Osteoblast (primary cell): ENCODE measurements at regions not wholly inside any gene's neighbourhood (a gene's known extent, or its start where the extent isn't known, plus 50 kb on each side); places are given as distances from the start of the nearest gene placed in this dataset.

Source experiments
- DNase-seq: peaks from one replicate; pipeline ENCODE4 v3.0.0; 2011; ENCODE audit warnings: low spot score, mixed read lengths; ENCODE audit not compliant: insufficient read length; ENCODE audit errors: missing footprints
- H2AFZ ChIP-seq: 2 replicates; pipeline ENCODE4 v1.6.0; 2011; ENCODE audit warnings: mild to moderate bottlenecking, low read length
- H3K27ac ChIP-seq: 2 replicates; pipeline ENCODE4 v1.5.1; 2011; ENCODE audit warnings: mild to moderate bottlenecking, low read depth, low read length, moderate library complexity
- H3K27me3 ChIP-seq: 2 replicates; pipeline ENCODE4 v1.6.0; 2012; ENCODE audit warnings: mild to moderate bottlenecking, control low read depth, inconsistent platforms, low read length, moderate library complexity; ENCODE audit not compliant: insufficient read depth
- H3K36me3 ChIP-seq: 2 replicates; pipeline ENCODE4 v1.5.1; 2011; ENCODE audit warnings: mild to moderate bottlenecking, low read length, control low read depth, moderate library complexity; ENCODE audit not compliant: insufficient read depth
- H3K4me1 ChIP-seq: 2 replicates; pipeline ENCODE4 v1.5.1; 2011; ENCODE audit warnings: mild to moderate bottlenecking, low read length, control low read depth, moderate library complexity; ENCODE audit not compliant: insufficient read depth
- H3K4me2 ChIP-seq: 2 replicates; pipeline ENCODE4 v1.6.0; 2011; ENCODE audit warnings: mild to moderate bottlenecking, low read length; ENCODE audit not compliant: insufficient read depth
- H3K4me3 ChIP-seq: fragments of 200-600 bp; sonication (generic); 3 replicates; pipeline ENCODE4 v1.5.1; 2012; ENCODE audit warnings: mild to moderate bottlenecking, low read length, inconsistent platforms; ENCODE audit not compliant: insufficient read depth
- H3K79me2 ChIP-seq: 2 replicates; pipeline ENCODE4 v1.6.0; 2012; ENCODE audit warnings: mild to moderate bottlenecking, low read length, control low read depth, inconsistent platforms; ENCODE audit not compliant: insufficient read depth
- H3K9me3 ChIP-seq: 2 replicates; pipeline ENCODE4 v1.5.1; 2011; ENCODE audit warnings: low read depth, low read length, control low read depth
- H4K20me1 ChIP-seq: 2 replicates; pipeline ENCODE4 v1.6.0; 2012; ENCODE audit warnings: mild to moderate bottlenecking, low read length, control low read depth; ENCODE audit not compliant: insufficient read depth
- TF ChIP-seq, protein P1 (sequence below): IDR thresholded peaks from 2 replicates; pipeline ENCODE4 v1.5.1; 2011; ENCODE audit warnings: mild to moderate bottlenecking, low read depth, low read length, moderate library complexity; ENCODE audit errors: extremely low read depth

GRCh38 chr10:16363741-16364140 lies 73.1 kb upstream of the PTER start:
- H3K79me2 ChIP-seq, result no peaks in the 10 kb centered on the region
- H3K9me3 ChIP-seq, result peaks cover 2% of the 10 kb centered on the region
- H3K4me2 ChIP-seq, result no peak overlapping the region
- H3K27ac ChIP-seq, result no peak overlapping the region
- no peak for DNase-seq
- no peaks in the 10 kb centered on the region for H3K4me1 ChIP-seq
- H3K4me3 ChIP-seq, result no peak overlapping the region
- H3K36me3 ChIP-seq, result no peaks in the 10 kb centered on the region
- H4K20me1 ChIP-seq, result no peaks in the 10 kb centered on the region
- H2AFZ ChIP-seq, result no peak overlapping the region
- no peaks in the 10 kb centered on the region for H3K27me3 ChIP-seq
- TF ChIP-seq, protein P1, sequence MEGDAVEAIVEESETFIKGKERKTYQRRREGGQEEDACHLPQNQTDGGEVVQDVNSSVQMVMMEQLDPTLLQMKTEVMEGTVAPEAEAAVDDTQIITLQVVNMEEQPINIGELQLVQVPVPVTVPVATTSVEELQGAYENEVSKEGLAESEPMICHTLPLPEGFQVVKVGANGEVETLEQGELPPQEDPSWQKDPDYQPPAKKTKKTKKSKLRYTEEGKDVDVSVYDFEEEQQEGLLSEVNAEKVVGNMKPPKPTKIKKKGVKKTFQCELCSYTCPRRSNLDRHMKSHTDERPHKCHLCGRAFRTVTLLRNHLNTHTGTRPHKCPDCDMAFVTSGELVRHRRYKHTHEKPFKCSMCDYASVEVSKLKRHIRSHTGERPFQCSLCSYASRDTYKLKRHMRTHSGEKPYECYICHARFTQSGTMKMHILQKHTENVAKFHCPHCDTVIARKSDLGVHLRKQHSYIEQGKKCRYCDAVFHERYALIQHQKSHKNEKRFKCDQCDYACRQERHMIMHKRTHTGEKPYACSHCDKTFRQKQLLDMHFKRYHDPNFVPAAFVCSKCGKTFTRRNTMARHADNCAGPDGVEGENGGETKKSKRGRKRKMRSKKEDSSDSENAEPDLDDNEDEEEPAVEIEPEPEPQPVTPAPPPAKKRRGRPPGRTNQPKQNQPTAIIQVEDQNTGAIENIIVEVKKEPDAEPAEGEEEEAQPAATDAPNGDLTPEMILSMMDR, result no peak

- Histone ChIP-seq H3K4me3 (no peak overlapping the region), H3K36me3 (no peaks in the 10 kb centered on the region), H3K27me3 (no peaks in the 10 kb centered on the region), H3K4me2 (no peak overlapping the region), H4K20me1 (no peaks in the 10 kb centered on the region), H3K9me3 (peaks cover 2% of the 10 kb centered on the region), H2AFZ (no peak overlapping the region), H3K4me1 (no peaks in the 10 kb centered on the region), H3K79me2 (no peaks in the 10 kb centered on the region), H3K27ac (no peak overlapping the region)
- DNase-seq, result peak; percentile 4
- TF ChIP-seq, protein P1, result no peak
These were observed 69.1 kb upstream of the PTER start for GRCh38 chr10:16367621-16368292.

GRCh38 chr10:16381083-16381482 lies 55.7 kb upstream of the PTER start:
- no peaks in the 10 kb centered on the region for H3K79me2 ChIP-seq
- no peak for DNase-seq
- TF ChIP-seq, protein P1, result no peak
- no peak overlapping the region for H3K4me3 ChIP-seq
- H2AFZ ChIP-seq, result no peak overlapping the region
- no peaks in the 10 kb centered on the region for H3K4me1 ChIP-seq
- H3K27ac ChIP-seq, result no peak overlapping the region
- H3K27me3 ChIP-seq, result no peaks in the 10 kb centered on the region
- H3K9me3 ChIP-seq, result no peaks in the 10 kb centered on the region
- H4K20me1 ChIP-seq, result no peaks in the 10 kb centered on the region
- H3K36me3 ChIP-seq, result no peaks in the 10 kb centered on the region
- H3K4me2 ChIP-seq, result no peak overlapping the region

DNA sequence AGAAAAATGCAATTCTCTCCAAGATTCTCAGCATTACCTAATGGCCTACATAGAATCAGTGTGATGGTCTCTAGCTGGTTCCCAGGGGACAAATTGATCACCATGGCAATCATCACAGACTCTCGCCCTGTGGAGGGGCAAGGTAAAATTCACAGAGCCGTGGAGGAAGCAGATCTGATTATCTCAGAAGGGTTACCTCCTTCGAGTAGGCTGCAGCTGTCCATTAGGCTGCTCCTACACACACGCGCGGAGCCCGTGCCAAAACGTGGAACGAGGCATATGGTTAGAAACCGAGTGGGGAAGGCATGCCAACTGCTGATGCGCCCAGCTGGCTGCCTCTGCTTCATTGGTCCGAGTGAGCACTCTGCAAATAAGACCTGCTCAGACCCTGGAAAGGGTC lies 52.8 kb upstream of the PTER start:
- Histone ChIP-seq H3K4me1 (no peaks in the 10 kb centered on the region), H3K27me3 (no peaks in the 10 kb centered on the region), H4K20me1 (no peaks in the 10 kb centered on the region), H3K4me2 (no peak overlapping the region), H3K4me3 (no peak overlapping the region), H3K9me3 (no peaks in the 10 kb centered on the region), H2AFZ (no peak overlapping the region), H3K36me3 (no peaks in the 10 kb centered on the region), H3K79me2 (no peaks in the 10 kb centered on the region), H3K27ac (no peak overlapping the region)
- TF ChIP-seq, protein P1, result no peak
- no peak for DNase-seq
